ENCODE measurements at regions not wholly inside any gene's neighbourhood (a gene's known extent, or its start where the extent isn't known, plus 50 kb on each side); places are given as distances from the start of the nearest gene placed in this dataset.

- TF ChIP-seq, protein P1, sequence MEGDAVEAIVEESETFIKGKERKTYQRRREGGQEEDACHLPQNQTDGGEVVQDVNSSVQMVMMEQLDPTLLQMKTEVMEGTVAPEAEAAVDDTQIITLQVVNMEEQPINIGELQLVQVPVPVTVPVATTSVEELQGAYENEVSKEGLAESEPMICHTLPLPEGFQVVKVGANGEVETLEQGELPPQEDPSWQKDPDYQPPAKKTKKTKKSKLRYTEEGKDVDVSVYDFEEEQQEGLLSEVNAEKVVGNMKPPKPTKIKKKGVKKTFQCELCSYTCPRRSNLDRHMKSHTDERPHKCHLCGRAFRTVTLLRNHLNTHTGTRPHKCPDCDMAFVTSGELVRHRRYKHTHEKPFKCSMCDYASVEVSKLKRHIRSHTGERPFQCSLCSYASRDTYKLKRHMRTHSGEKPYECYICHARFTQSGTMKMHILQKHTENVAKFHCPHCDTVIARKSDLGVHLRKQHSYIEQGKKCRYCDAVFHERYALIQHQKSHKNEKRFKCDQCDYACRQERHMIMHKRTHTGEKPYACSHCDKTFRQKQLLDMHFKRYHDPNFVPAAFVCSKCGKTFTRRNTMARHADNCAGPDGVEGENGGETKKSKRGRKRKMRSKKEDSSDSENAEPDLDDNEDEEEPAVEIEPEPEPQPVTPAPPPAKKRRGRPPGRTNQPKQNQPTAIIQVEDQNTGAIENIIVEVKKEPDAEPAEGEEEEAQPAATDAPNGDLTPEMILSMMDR (IDR thresholded peaks at IDR 0.05; ENCODE audit: extremely low read depth, insufficient read depth, missing control alignments), result no peak
- DNase-seq (ENCODE audit: low spot score), result no peak
- in situ Hi-C loops (cut with MboI; ENCODE audit: low pct_unique_long_range_greater_than_20kb, low sequenced_read_pairs, unreplicated experiment), result no loop called here
These were observed 350.4 kb upstream of the SATB1 start for GRCh38 chr3:18775501-18775900.

- in situ Hi-C loops (cut with MboI; ENCODE audit: low pct_unique_long_range_greater_than_20kb, low sequenced_read_pairs, unreplicated experiment), result loop anchor here (25.0 kb wide), 1 partner anchor 887 kb away; no protein-coding TSS in a partner anchor
- TF ChIP-seq, protein P1 (IDR thresholded peaks at IDR 0.05; ENCODE audit: extremely low read depth, insufficient read depth, missing control alignments), result no peak
These were observed 349.4 kb upstream of the SATB1 start for GRCh38 chr3:18774319-18775088.

DNA sequence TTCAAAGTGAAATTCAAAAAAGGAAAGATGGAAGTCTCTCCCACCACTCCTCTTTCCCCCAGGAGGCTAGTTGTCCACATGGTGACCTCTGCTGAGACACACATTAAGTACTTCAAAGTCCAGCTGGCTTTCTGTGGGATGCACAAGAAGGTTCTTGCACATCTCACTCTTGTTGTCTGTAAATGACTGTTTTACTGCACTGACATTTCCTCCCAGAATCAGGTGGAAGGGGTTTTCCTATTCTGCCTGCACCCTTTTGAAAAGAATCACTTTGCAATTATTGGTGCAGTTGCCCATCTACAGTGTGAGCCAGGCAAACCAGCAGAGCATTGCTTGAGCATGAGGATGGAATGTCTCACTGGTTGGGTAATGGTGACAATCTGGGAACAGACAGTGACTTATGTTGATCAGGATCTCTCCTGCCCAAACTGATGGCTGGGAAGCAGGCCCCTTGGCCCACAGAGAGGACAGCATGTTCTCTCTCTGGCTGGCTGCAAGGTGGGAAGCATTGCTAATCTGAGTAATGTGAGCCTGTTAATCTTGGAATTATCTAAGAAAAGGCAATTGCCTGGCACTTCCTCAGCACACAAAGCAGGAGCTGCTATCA is 347.7 kb upstream of the SATB1 start:
- in situ Hi-C loops (cut with MboI; ENCODE audit: low pct_unique_long_range_greater_than_20kb, low sequenced_read_pairs, unreplicated experiment), result loop anchor here (25.0 kb wide), 1 partner anchor 886 kb away; no protein-coding TSS in a partner anchor
- TF ChIP-seq, protein P1 (IDR thresholded peaks at IDR 0.05; ENCODE audit: extremely low read depth, insufficient read depth, missing control alignments), result no peak
- no peak for DNase-seq (ENCODE audit: low spot score)

More at GRCh38 chr3:18774319-18775088, 349.4 kb upstream of the SATB1 start:
- DNase-seq (ENCODE audit: low spot score), result no peak

DNA sequence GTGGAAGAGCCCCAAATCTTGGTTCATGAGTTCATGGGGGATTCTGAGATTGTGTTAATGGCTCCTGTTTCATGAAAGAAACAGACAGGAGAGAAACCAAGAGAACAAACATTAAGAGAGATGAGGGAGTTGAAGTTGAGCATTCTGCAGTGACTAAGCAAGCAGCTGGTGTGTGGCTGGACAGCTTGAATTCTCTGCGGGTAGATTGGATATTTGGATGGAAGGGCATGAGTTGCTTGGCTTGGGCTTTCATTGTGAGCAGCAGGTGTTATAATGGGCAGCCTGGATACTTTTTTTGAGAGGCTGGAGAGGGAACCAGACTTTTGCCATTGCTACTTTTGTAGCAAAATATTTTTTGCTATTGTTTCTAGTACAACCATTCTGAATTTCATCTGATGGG is 346.8 kb upstream of the SATB1 start:
- in situ Hi-C loops (cut with MboI; ENCODE audit: low pct_unique_long_range_greater_than_20kb, low sequenced_read_pairs, unreplicated experiment), result loop anchor here (25.0 kb wide), 1 partner anchor 885 kb away; no protein-coding TSS in a partner anchor
- no peak for DNase-seq (ENCODE audit: low spot score)
- TF ChIP-seq, protein P1 (IDR thresholded peaks at IDR 0.05; ENCODE audit: extremely low read depth, insufficient read depth, missing control alignments), result no peak

DNA sequence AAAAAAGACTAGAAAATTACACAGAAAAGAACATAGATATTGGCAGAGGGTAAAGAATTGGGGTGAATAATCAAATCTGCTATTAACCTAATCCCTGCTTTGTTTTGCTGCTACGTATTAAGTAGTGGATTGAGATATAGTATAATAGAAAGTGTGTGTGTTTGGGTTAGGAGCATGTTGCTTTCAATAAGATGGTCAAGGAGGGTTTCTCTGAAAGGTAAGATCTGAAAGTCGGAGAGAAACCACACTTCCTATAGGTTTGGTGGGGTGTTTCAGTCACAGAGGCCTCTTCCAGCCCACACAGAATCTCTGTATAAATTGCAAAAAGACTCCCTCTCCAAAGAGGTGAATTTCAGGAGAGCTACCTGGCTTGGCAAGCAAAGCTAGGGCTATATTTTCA is 345.7 kb upstream of the SATB1 start:
- in situ Hi-C loops (cut with MboI; ENCODE audit: low pct_unique_long_range_greater_than_20kb, low sequenced_read_pairs, unreplicated experiment), result loop anchor here (25.0 kb wide), 1 partner anchor 883 kb away; no protein-coding TSS in a partner anchor

DNA sequence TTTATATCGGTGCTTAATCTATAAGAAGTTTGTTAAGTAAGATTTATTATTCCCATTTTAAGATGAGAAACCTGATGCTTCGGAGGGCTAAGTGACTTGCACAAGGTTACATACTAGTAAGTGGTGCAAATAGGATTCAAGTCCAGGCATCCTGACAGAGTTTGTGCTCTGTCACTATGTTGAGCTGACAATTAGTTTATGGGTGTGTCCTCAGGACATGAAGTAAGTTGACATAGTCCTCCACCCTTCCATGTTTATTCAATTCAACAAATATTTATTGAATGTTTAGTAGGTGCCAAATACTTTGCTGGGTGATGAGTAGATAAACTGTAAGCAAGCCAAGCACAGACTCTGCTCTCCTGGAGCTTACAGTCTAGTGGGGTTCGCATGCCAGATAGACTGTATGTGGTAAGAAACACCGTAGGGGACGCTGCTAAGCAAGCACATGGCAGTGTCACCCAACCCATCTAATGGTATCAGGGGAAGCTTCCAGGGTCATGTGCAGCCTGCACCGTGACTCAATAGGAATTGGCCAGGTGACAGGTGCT is 342.7 kb upstream of the SATB1 start:
- in situ Hi-C loops (cut with MboI; ENCODE audit: low pct_unique_long_range_greater_than_20kb, low sequenced_read_pairs, unreplicated experiment), result loop anchor here (25.0 kb wide), 1 partner anchor 881 kb away; no protein-coding TSS in a partner anchor
- no peak for DNase-seq (ENCODE audit: low spot score)
- TF ChIP-seq, protein P1 (IDR thresholded peaks at IDR 0.05; ENCODE audit: extremely low read depth, insufficient read depth, missing control alignments), result no peak

More for the DNA sequence above, 345.7 kb upstream of the SATB1 start:
- TF ChIP-seq, protein P1 (IDR thresholded peaks at IDR 0.05; ENCODE audit: extremely low read depth, insufficient read depth, missing control alignments), result no peak
- DNase-seq (ENCODE audit: low spot score), result no peak

Data from GM13977 (cell line).